ENCODE measurements at regions not wholly inside any gene's neighbourhood (a gene's known extent, or its start where the extent isn't known, plus 50 kb on each side); places are given as distances from the start of the nearest gene placed in this dataset.
A peak's percentile ranks its signal among the peaks of the same experiment; 100 is the strongest.

- DNase-seq (no peak), ATAC-seq (no peak)
- H3K4me1 Mint-ChIP-seq = peaks cover 40% of the 10 kb centered on the region
- H3K36me3 Mint-ChIP-seq (ENCODE audit: low read depth) = peaks cover 4% of the 10 kb centered on the region
- H3K27me3 Mint-ChIP-seq = no peaks in the 10 kb centered on the region
- no peak overlapping the region for H3K4me3 Mint-ChIP-seq
- peaks cover 11% of the 10 kb centered on the region for H3K9me3 Mint-ChIP-seq
- no peak overlapping the region for H3K27ac Mint-ChIP-seq
These were observed 471.0 kb downstream of the COG6 start for GRCh38 chr13:40126306-40127085.

- H3K4me1 Mint-ChIP-seq = peaks cover 49% of the 10 kb centered on the region
- no peaks in the 10 kb centered on the region for H3K27me3 Mint-ChIP-seq
- peaks cover 7% of the 10 kb centered on the region for H3K36me3 Mint-ChIP-seq (ENCODE audit: low read depth)
- peaks cover 14% of the 10 kb centered on the region for H3K9me3 Mint-ChIP-seq
- DNase-seq (no peak), ATAC-seq (no peak)
- H3K4me3 Mint-ChIP-seq = no peak overlapping the region
- H3K27ac Mint-ChIP-seq = no peak overlapping the region
These were observed 472.0 kb downstream of the COG6 start for GRCh38 chr13:40127476-40127875.

GRCh38 chr13:40127925-40128324 is 472.5 kb downstream of the COG6 start:
- Mint-ChIP-seq H3K4me1 (peaks cover 53% of the 10 kb centered on the region), H3K27me3 (no peaks in the 10 kb centered on the region), H3K4me3 (no peak overlapping the region), H3K27ac (no peak overlapping the region), H3K36me3 (ENCODE audit: low read depth) (peaks cover 7% of the 10 kb centered on the region), H3K9me3 (peaks cover 14% of the 10 kb centered on the region)
- DNase-seq = no peak
- ATAC-seq = no peak

- H3K27me3 Mint-ChIP-seq = no peaks in the 10 kb centered on the region
- H3K4me3 Mint-ChIP-seq = no peak overlapping the region
- DNase-seq (no peak), ATAC-seq (no peak)
- peaks cover 14% of the 10 kb centered on the region for H3K9me3 Mint-ChIP-seq
- H3K4me1 Mint-ChIP-seq = peaks cover 53% of the 10 kb centered on the region
- H3K36me3 Mint-ChIP-seq (ENCODE audit: low read depth) = peaks cover 7% of the 10 kb centered on the region
- H3K27ac Mint-ChIP-seq = no peak overlapping the region
These were observed 474.0 kb downstream of the COG6 start for GRCh38 chr13:40129467-40129866.

- Mint-ChIP-seq H3K4me1 (peaks cover 49% of the 10 kb centered on the region), H3K27ac (no peak overlapping the region), H3K36me3 (ENCODE audit: low read depth) (peaks cover 7% of the 10 kb centered on the region), H3K27me3 (no peaks in the 10 kb centered on the region), H3K9me3 (peaks cover 14% of the 10 kb centered on the region), H3K4me3 (no peak overlapping the region)
- DNase-seq (no peak), ATAC-seq (peak; percentile 73)
These were observed 475.6 kb downstream of the COG6 start for GRCh38 chr13:40130871-40131636.

GRCh38 chr13:40132249-40132648 is 476.8 kb downstream of the COG6 start:
- H3K27me3 Mint-ChIP-seq = no peaks in the 10 kb centered on the region
- peaks cover 10% of the 10 kb centered on the region for H3K9me3 Mint-ChIP-seq
- H3K36me3 Mint-ChIP-seq (ENCODE audit: low read depth) = peaks cover 7% of the 10 kb centered on the region
- ATAC-seq (peak; percentile 85), DNase-seq (peak; percentile 30)
- peaks cover 41% of the 10 kb centered on the region for H3K4me1 Mint-ChIP-seq
- peak overlapping the region; percentile 63 for H3K27ac Mint-ChIP-seq
- H3K4me3 Mint-ChIP-seq = peak overlapping the region; percentile 18

GRCh38 chr13:40136896-40137295 is 481.4 kb downstream of the COG6 start:
- no peak for DNase-seq

GRCh38 chr13:40137400-40137799 is 481.9 kb downstream of the COG6 start:
- H3K9me3 Mint-ChIP-seq = no peaks in the 10 kb centered on the region
- H3K27me3 Mint-ChIP-seq = no peaks in the 10 kb centered on the region
- H3K27ac Mint-ChIP-seq = peak overlapping the region; percentile 33
- H3K36me3 Mint-ChIP-seq (ENCODE audit: low read depth) = no peaks in the 10 kb centered on the region
- H3K4me3 Mint-ChIP-seq = no peak overlapping the region
- ATAC-seq (peak; percentile 93), DNase-seq (peak; percentile 24)
- peaks cover 18% of the 10 kb centered on the region for H3K4me1 Mint-ChIP-seq

More at GRCh38 chr13:40136896-40137295, 481.4 kb downstream of the COG6 start:
- peaks cover under 1% of the 10 kb centered on the region for H3K36me3 Mint-ChIP-seq (ENCODE audit: low read depth)
- H3K4me1 Mint-ChIP-seq = peaks cover 23% of the 10 kb centered on the region
- no peak overlapping the region for H3K4me3 Mint-ChIP-seq
- no peaks in the 10 kb centered on the region for H3K27me3 Mint-ChIP-seq
- H3K27ac Mint-ChIP-seq = peak overlapping the region; percentile 33
- no peak for ATAC-seq
- H3K9me3 Mint-ChIP-seq = peaks cover under 1% of the 10 kb centered on the region

- peaks cover 23% of the 10 kb centered on the region for H3K4me1 Mint-ChIP-seq
- no peaks in the 10 kb centered on the region for H3K27me3 Mint-ChIP-seq
- H3K4me3 Mint-ChIP-seq = no peak overlapping the region
- ATAC-seq (no peak), DNase-seq (no peak)
- H3K27ac Mint-ChIP-seq = no peak overlapping the region
- no peaks in the 10 kb centered on the region for H3K36me3 Mint-ChIP-seq (ENCODE audit: low read depth)
- H3K9me3 Mint-ChIP-seq = no peaks in the 10 kb centered on the region
These were observed 484.5 kb downstream of the COG6 start for GRCh38 chr13:40139896-40140520.

GRCh38 chr13:40141859-40142555 is 486.5 kb downstream of the COG6 start:
- Mint-ChIP-seq H3K27me3 (no peaks in the 10 kb centered on the region), H3K9me3 (no peaks in the 10 kb centered on the region), H3K4me1 (peaks cover 38% of the 10 kb centered on the region), H3K27ac (no peak overlapping the region), H3K36me3 (ENCODE audit: low read depth) (no peaks in the 10 kb centered on the region), H3K4me3 (no peak overlapping the region)
- ATAC-seq (no peak), DNase-seq (no peak)

GRCh38 chr13:40143106-40143505 is 487.6 kb downstream of the COG6 start:
- DNase-seq (no peak), ATAC-seq (no peak)
- no peaks in the 10 kb centered on the region for H3K36me3 Mint-ChIP-seq (ENCODE audit: low read depth)
- no peaks in the 10 kb centered on the region for H3K27me3 Mint-ChIP-seq
- no peak overlapping the region for H3K4me3 Mint-ChIP-seq
- H3K9me3 Mint-ChIP-seq = no peaks in the 10 kb centered on the region
- H3K27ac Mint-ChIP-seq = no peak overlapping the region
- peaks cover 42% of the 10 kb centered on the region for H3K4me1 Mint-ChIP-seq

- ATAC-seq = no peak
- Mint-ChIP-seq H3K4me3 (no peak overlapping the region), H3K27me3 (no peaks in the 10 kb centered on the region), H3K9me3 (no peaks in the 10 kb centered on the region), H3K4me1 (peaks cover 46% of the 10 kb centered on the region), H3K36me3 (ENCODE audit: low read depth) (no peaks in the 10 kb centered on the region), H3K27ac (no peak overlapping the region)
- no peak for DNase-seq
These were observed 488.1 kb downstream of the COG6 start for GRCh38 chr13:40143559-40143958.

GRCh38 chr13:40145139-40145538 is 489.7 kb downstream of the COG6 start:
- Mint-ChIP-seq H3K4me1 (peaks cover 60% of the 10 kb centered on the region), H3K36me3 (ENCODE audit: low read depth) (no peaks in the 10 kb centered on the region), H3K4me3 (no peak overlapping the region), H3K27me3 (no peaks in the 10 kb centered on the region), H3K9me3 (no peaks in the 10 kb centered on the region), H3K27ac (peak overlapping the region; percentile 30)
- DNase-seq = no peak
- ATAC-seq = no peak

- no peaks in the 10 kb centered on the region for H3K36me3 Mint-ChIP-seq (ENCODE audit: low read depth)
- DNase-seq = no peak
- H3K27me3 Mint-ChIP-seq = no peaks in the 10 kb centered on the region
- no peak overlapping the region for H3K27ac Mint-ChIP-seq
- no peak for ATAC-seq
- H3K4me1 Mint-ChIP-seq = peaks cover 60% of the 10 kb centered on the region
- H3K9me3 Mint-ChIP-seq = no peaks in the 10 kb centered on the region
- no peak overlapping the region for H3K4me3 Mint-ChIP-seq
These were observed 490.6 kb downstream of the COG6 start for GRCh38 chr13:40146063-40146462.
